ENCODE measurements at regions not wholly inside any gene's neighbourhood (a gene's known extent, or its start where the extent isn't known, plus 50 kb on each side); places are given as distances from the start of the nearest gene placed in this dataset.

- TF ChIP-seq ZNF462 (CRISPR knock-in tag; IDR thresholded peaks at IDR 0.05): no peak
- no peak for TF ChIP-seq CREB1 (CRISPR knock-in tag; IDR thresholded peaks at IDR 0.05; ENCODE audit: low read depth)
- no peak for TF ChIP-seq EZH2 (IDR thresholded peaks at IDR 0.05; ENCODE audit: low read depth, unreplicated experiment)
These were observed 126.2 kb upstream of the VLDLR start (continued) for GRCh38 chr9:2495221-2496005.

- Histone ChIP-seq H4K20me1 (replicated peaks; ENCODE audit: insufficient read depth) (no peaks in the 10 kb centered on the region), H3K79me2 (replicated peaks; ENCODE audit: insufficient read depth) (no peaks in the 10 kb centered on the region), H3K4me2 (no peak overlapping the region), H2AFZ (no peak overlapping the region), H3K27me3 (ENCODE audit: insufficient read depth) (no peaks in the 10 kb centered on the region), H3K9me2 (ENCODE audit: insufficient read depth) (peaks cover 4% of the 10 kb centered on the region; the same call in 1 of the 2 replicates), H3K4me3 (no peak overlapping the region), H3F3A (replicated peaks; ENCODE audit: low read depth) (no peaks in the 10 kb centered on the region), H3K36me3 (ENCODE audit: insufficient read depth) (0 out of 2 replicates have a peak, but pooled peaks cover 3% of the 10 kb centered on the region), H3K27ac (ENCODE audit: low read depth) (no peak overlapping the region), H3K4me1 (ENCODE audit: insufficient read depth) (peaks cover 7% of the 10 kb centered on the region)
- Mint-ChIP-seq H3K4me1 (peaks cover 19% of the 10 kb centered on the region), H3K27ac (no peak overlapping the region), H3K9me3 (no peaks in the 10 kb centered on the region), H3K36me3 (ENCODE audit: low read depth) (peaks cover 18% of the 10 kb centered on the region), H3K4me3 (no peak overlapping the region), H3K27me3 (ENCODE audit: insufficient read depth, low read depth, poor library complexity) (no peaks in the 10 kb centered on the region)
- ATAC-seq: no peak
- no peak for DNase-seq (ENCODE audit: low spot score)
- no peak for TF ChIP-seq STAT1 (IDR thresholded peaks at IDR 0.05; ENCODE audit: unreplicated experiment)
- no peak for TF ChIP-seq NANOG (IDR thresholded peaks at IDR 0.05; ENCODE audit: borderline replicate concordance)
- TF ChIP-seq EZH2phosphoT487 (IDR thresholded peaks at IDR 0.05; ENCODE audit: unreplicated experiment): no peak
- no peak for TF ChIP-seq EZH2 (IDR thresholded peaks at IDR 0.05; ENCODE audit: low read depth, unreplicated experiment)
- TF ChIP-seq REST (IDR thresholded peaks at IDR 0.05; ENCODE audit: unreplicated experiment): no peak
These were observed 125.4 kb upstream of the VLDLR start for GRCh38 chr9:2496169-2496568.
